ENCODE measurements at regions not wholly inside any gene's neighbourhood (a gene's known extent, or its start where the extent isn't known, plus 50 kb on each side); places are given as distances from the start of the nearest gene placed in this dataset.
"Not testable (repeated sequence)": the region's sequence is repeated elsewhere in the genome, so short reads cannot be mapped to it uniquely, and the experiment has no call there.

GRCh38 chr14:105733081-105734065, 207.0 kb downstream of the TMEM121 start:
- no peak for DNase-seq (ENCODE audit: low read depth, low spot score)

- DNase-seq (ENCODE audit: low read depth, low spot score) = not testable (repeated sequence)
Observed at GRCh38 chr14:105734241-105734640, 207.9 kb downstream of the TMEM121 start.

GRCh38 chr14:105736331-105736730, 209.9 kb downstream of the TMEM121 start:
- DNase-seq (ENCODE audit: low read depth, low spot score) = not testable (repeated sequence)

GRCh38 chr14:105737504-105738246, 211.3 kb downstream of the TMEM121 start:
- DNase-seq (ENCODE audit: low read depth, low spot score) = no peak

- DNase-seq (ENCODE audit: low read depth, low spot score) = no peak
Observed at GRCh38 chr14:105738638-105739037, 212.3 kb downstream of the TMEM121 start.

GRCh38 chr14:105739331-105740102, 213.1 kb downstream of the TMEM121 start:
- no peak for DNase-seq (ENCODE audit: low read depth, low spot score)

GRCh38 chr14:105740272-105740671, 213.9 kb downstream of the TMEM121 start:
- DNase-seq (ENCODE audit: low read depth, low spot score) = not testable (repeated sequence)

- not testable (repeated sequence) for DNase-seq (ENCODE audit: low read depth, low spot score)
Observed at GRCh38 chr14:105740961-105741360, 214.6 kb downstream of the TMEM121 start.

- DNase-seq (ENCODE audit: low read depth, low spot score) = not testable (repeated sequence)
Observed at GRCh38 chr14:105741707-105742530, 215.5 kb downstream of the TMEM121 start.

- DNase-seq (ENCODE audit: low read depth, low spot score) = no peak
Observed at GRCh38 chr14:105742531-105742848, 216.1 kb downstream of the TMEM121 start.

GRCh38 chr14:105742904-105743701, 216.7 kb downstream of the TMEM121 start:
- DNase-seq (ENCODE audit: low read depth, low spot score) = not testable (repeated sequence)

GRCh38 chr14:105744213-105744787, 217.9 kb downstream of the TMEM121 start:
- DNase-seq (ENCODE audit: low read depth, low spot score) = not testable (repeated sequence)

- no peak for DNase-seq (ENCODE audit: low read depth, low spot score)
Observed at GRCh38 chr14:105745433-105746123, 219.2 kb downstream of the TMEM121 start.

GRCh38 chr14:105746124-105746514, 219.7 kb downstream of the TMEM121 start:
- no peak for DNase-seq (ENCODE audit: low read depth, low spot score)

GRCh38 chr14:105746800-105747502, 220.6 kb downstream of the TMEM121 start:
- not testable (repeated sequence) for DNase-seq (ENCODE audit: low read depth, low spot score)

- not testable (repeated sequence) for DNase-seq (ENCODE audit: low read depth, low spot score)
Observed at GRCh38 chr14:105747503-105748203, 221.3 kb downstream of the TMEM121 start.

- DNase-seq (ENCODE audit: low read depth, low spot score) = no peak
Observed at GRCh38 chr14:105748204-105748578, 221.8 kb downstream of the TMEM121 start.

- not testable (repeated sequence) for DNase-seq (ENCODE audit: low read depth, low spot score)
Observed at GRCh38 chr14:105748710-105749109, 222.3 kb downstream of the TMEM121 start.
